H1 (cell line): ENCODE measurements at regions not wholly inside any gene's neighbourhood (a gene's known extent, or its start where the extent isn't known, plus 50 kb on each side); places are given as distances from the start of the nearest gene placed in this dataset.
"Not testable (repeated sequence)": the region's sequence is repeated elsewhere in the genome, so short reads cannot be mapped to it uniquely, and the experiment has no call there.

Experiments
- CTCF ChIA-PET: fragments of 300-600 bp; sonication (Branson Sonifier 250); formaldehyde crosslinking; loops from one replicate; lab custom pipeline; 2021; ENCODE audit not compliant: partially characterized antibody; lab: Charles Lee
- POLR2A ChIA-PET: fragments of 300-600 bp; sonication (Branson Sonifier 250); formaldehyde crosslinking; loops from one replicate; lab custom pipeline; 2021; ENCODE audit warnings: inconsistent platforms; ENCODE audit not compliant: partially characterized antibody; lab: Charles Lee
- DNase-seq, 2 experiments: peaks; one replicate each; pipeline versions ENCODE4 v3.0.0 to v3.0.0-alpha.2; 2010 to 2022; ENCODE audit warnings: low spot score in 2 of 2, low read depth in 1 of 2, mixed read lengths in 1 of 2
- FAIRE-seq: peaks from 2 replicates; lab custom pipeline; 2011; peaks lifted over from hg19 to GRCh38; lab: Jason Lieb, UNC
- H2AFZ ChIP-seq: 2 replicates; pipeline ENCODE4 v1.8.1; 2012; ENCODE audit warnings: low read length, inconsistent platforms
- H2AK5ac ChIP-seq: 2 replicates; pipeline ENCODE4 v1.6.1; 2013; ENCODE audit warnings: low read depth, low read length
- H2BK120ac ChIP-seq: replicated peaks from 2 replicates; pipeline ENCODE3; 2013; ENCODE audit warnings: low read depth, low read length, inconsistent platforms
- H2BK12ac ChIP-seq: 2 replicates; pipeline ENCODE4 v1.6.1; 2013; ENCODE audit warnings: low read depth, low read length
- H2BK15ac ChIP-seq: 2 replicates; pipeline ENCODE4 v1.6.1; 2013; ENCODE audit warnings: low read length
- H2BK20ac ChIP-seq: 2 replicates; pipeline ENCODE4 v1.6.1; 2013; ENCODE audit warnings: low read length
- H2BK5ac ChIP-seq: 2 replicates; pipeline ENCODE4 v1.6.1; 2013; ENCODE audit warnings: low read depth, low read length
- H3K14ac ChIP-seq: 2 replicates; pipeline ENCODE4 v1.6.1; 2013; ENCODE audit warnings: inconsistent platforms; ENCODE audit not compliant: insufficient read length
- H3K18ac ChIP-seq: 2 replicates; pipeline ENCODE4 v1.6.1; 2013; ENCODE audit warnings: low read length; ENCODE audit errors: extremely low read depth
- H3K23ac ChIP-seq: 2 replicates; pipeline ENCODE4 v1.6.1; 2013; ENCODE audit warnings: inconsistent platforms; ENCODE audit not compliant: insufficient read length
- H3K23me2 ChIP-seq: 2 replicates; pipeline ENCODE4 v1.6.1; 2013; ENCODE audit warnings: low read depth, low read length
- H3K27ac ChIP-seq: 2 replicates; pipeline ENCODE4 v1.6.1; 2011; ENCODE audit warnings: low read depth, low read length, inconsistent platforms
- H3K27me3 ChIP-seq, 4 experiments: replicated peaks in 1 of 4; 1 replicate in 1 of 4; 2 replicates in 3 of 4; pipeline versions ENCODE4 v1.6.1 to v1.8.1; 2011 to 2013; ENCODE audit warnings: low read length in 3 of 4, mild to moderate bottlenecking in 3 of 4, inconsistent platforms in 2 of 4, mixed read lengths in 2 of 4, moderate library complexity in 1 of 4; ENCODE audit not compliant: control insufficient read depth in 3 of 4, insufficient read depth in 3 of 4; ENCODE audit errors: extremely low read depth in 1 of 4
- H3K36me3 ChIP-seq, 4 experiments: 2 replicates each; pipeline versions ENCODE4 v1.6.1 to v1.8.1; 2011 to 2013; ENCODE audit warnings: mild to moderate bottlenecking in 4 of 4, low read length in 3 of 4, moderate library complexity in 2 of 4, control low read depth in 1 of 4, inconsistent platforms in 1 of 4; ENCODE audit not compliant: insufficient read depth in 4 of 4, control insufficient read depth in 2 of 4
- H3K4ac ChIP-seq: replicated peaks from 2 replicates; pipeline ENCODE3; 2013; ENCODE audit warnings: low read length, low read depth, mixed read lengths, inconsistent platforms; ENCODE audit not compliant: insufficient read length
- H3K4me1 ChIP-seq, 4 experiments: replicated peaks in 1 of 4; 1 replicate in 1 of 4; 2 replicates in 3 of 4; pipeline versions ENCODE4 v1.6.1 to v1.8.1; 2011 to 2013; ENCODE audit warnings: low read length in 3 of 4, inconsistent platforms in 2 of 4, mixed read lengths in 1 of 4; ENCODE audit not compliant: insufficient read depth in 4 of 4, control insufficient read depth in 3 of 4
- H3K4me2 ChIP-seq, 2 experiments: 2 replicates each; pipeline versions ENCODE4 v1.6.1 to v1.8.1; 2011 to 2013; ENCODE audit warnings: low read depth in 2 of 2, low read length in 2 of 2, control low read depth in 1 of 2, inconsistent platforms in 1 of 2, mild to moderate bottlenecking in 1 of 2; ENCODE audit not compliant: insufficient read depth in 1 of 2
- H3K4me3 ChIP-seq, 4 experiments: fragments of 200-600, 300-600 bp in 1 of 4; sonication (generic), shearing (Covaris generic), sonication (Bioruptor Twin) in 1 of 4; 2 replicates each; pipeline versions ENCODE4 v1.5.1 to v1.8.1; 2011 to 2016; ENCODE audit warnings: low read length in 4 of 4, low read depth in 3 of 4, control low read depth in 2 of 4, inconsistent platforms in 2 of 4, mild to moderate bottlenecking in 2 of 4, mixed read lengths in 1 of 4, moderate library complexity in 1 of 4; ENCODE audit not compliant: insufficient read depth in 2 of 4; ENCODE audit errors: extremely low read depth in 1 of 4
- H3K56ac ChIP-seq: replicated peaks from 2 replicates; pipeline ENCODE3; 2013; ENCODE audit warnings: low read depth, mild to moderate bottlenecking, mixed read lengths, low read length, inconsistent platforms; ENCODE audit not compliant: insufficient read length
- H3K79me1 ChIP-seq: 2 replicates; pipeline ENCODE4 v1.6.1; 2013; ENCODE audit warnings: low read depth, low read length, control low read depth
- H3K79me2 ChIP-seq, 2 experiments: 2 replicates each; pipeline versions ENCODE4 v1.6.1 to v1.8.1; 2012 to 2013; ENCODE audit warnings: low read length in 2 of 2, mild to moderate bottlenecking in 2 of 2, inconsistent platforms in 1 of 2; ENCODE audit not compliant: insufficient read depth in 2 of 2, control insufficient read depth in 1 of 2
- H3K9ac ChIP-seq, 4 experiments: replicated peaks in 1 of 4; 1 replicate in 1 of 4; 2 replicates in 3 of 4; pipeline versions ENCODE4 v1.6.1 to v1.8.1; 2011 to 2013; ENCODE audit warnings: low read depth in 3 of 4, low read length in 3 of 4, control low read depth in 2 of 4, mild to moderate bottlenecking in 2 of 4, moderate library complexity in 2 of 4, inconsistent platforms in 1 of 4; ENCODE audit errors: extremely low read depth in 1 of 4
- H3K9me3 ChIP-seq, 2 experiments: 2 replicates each; pipeline versions ENCODE4 v1.6.1 to v1.8.1; 2012 to 2013; ENCODE audit warnings: mild to moderate bottlenecking in 2 of 2, moderate library complexity in 2 of 2, control low read depth in 1 of 2, inconsistent platforms in 1 of 2, low read depth in 1 of 2, low read length in 1 of 2, mixed read lengths in 1 of 2; ENCODE audit not compliant: insufficient read depth in 2 of 2
- H4K20me1 ChIP-seq, 2 experiments: replicated peaks in 1 of 2; 2 replicates each; pipeline versions ENCODE3 to v1.8.1; 2011 to 2013; ENCODE audit warnings: inconsistent platforms in 2 of 2, low read length in 2 of 2, mild to moderate bottlenecking in 1 of 2; ENCODE audit not compliant: insufficient read depth in 2 of 2, control insufficient read depth in 1 of 2
- H4K5ac ChIP-seq: 2 replicates; pipeline ENCODE4 v1.6.1; 2013; ENCODE audit warnings: low read length, low read depth, mixed read lengths, inconsistent platforms; ENCODE audit not compliant: insufficient read length
- H4K8ac ChIP-seq: 2 replicates; pipeline ENCODE4 v1.8.0; 2013; ENCODE audit warnings: mild to moderate bottlenecking, moderate library complexity, low read length, inconsistent platforms; ENCODE audit not compliant: insufficient read depth; ENCODE audit errors: extremely low read depth
- H4K91ac ChIP-seq: replicated peaks from 2 replicates; pipeline ENCODE3; 2013; ENCODE audit warnings: low read length, mixed read lengths, inconsistent platforms; ENCODE audit not compliant: insufficient read length
- WGBS, 2 experiments: shearing (Covaris generic) in 1 of 2; methylation state at CpG; one replicate each; pipeline versions ENCODE4 v1.1.6 to v1.1.7; 2013 to 2015; ENCODE audit warnings: low lambda C conversion rate in 2 of 2, mixed read lengths in 2 of 2, inconsistent platforms in 1 of 2, low coverage in 1 of 2, missing lambda C conversion rate in 1 of 2; ENCODE audit not compliant: insufficient replicate concordance in 2 of 2, insufficient coverage in 1 of 2, insufficient read length in 1 of 2; ENCODE audit errors: extremely low coverage in 1 of 2, missing lambda C conversion rate in 1 of 2; 5-methylcytosine and 5-hydroxymethylcytosine counted together

- peaks cover 0 to 10% of the 10 kb centered on the region in 2 experiments; a peak in 2 of 4 replicates for H3K9me3 ChIP-seq
- DNase-seq, H3K79me2 ChIP-seq, H2BK5ac ChIP-seq, H3K23ac ChIP-seq, H3K4me1 ChIP-seq, H4K20me1 ChIP-seq, H3K23me2 ChIP-seq, H3K79me1 ChIP-seq, H2BK120ac ChIP-seq, H3K36me3 ChIP-seq, H3K4me2 ChIP-seq, H3K14ac ChIP-seq, H2BK20ac ChIP-seq, H4K8ac ChIP-seq, H3K4me3 ChIP-seq, H3K27ac ChIP-seq, H4K91ac ChIP-seq, H3K4ac ChIP-seq, H2AFZ ChIP-seq, H2BK12ac ChIP-seq, H2AK5ac ChIP-seq, H4K5ac ChIP-seq, H3K56ac ChIP-seq, H3K18ac ChIP-seq, H3K9ac ChIP-seq, POLR2A ChIA-PET, FAIRE-seq, H3K27me3 ChIP-seq, H2BK15ac ChIP-seq: not testable (repeated sequence)
- CTCF ChIA-PET, result interaction anchor here (0.9 kb wide), 3 partner anchors 25 to 393 kb away, joined by 3 read pairs; no protein-coding TSS in a partner anchor
- 89% methylated on average over 8 of the region's 23 CpGs; no CpG with 5 or more reads in 1 of the 2 experiments for WGBS, 2 experiments
Observed at GRCh38 chr5:56295311-56295710, 62.2 kb upstream of the ANKRD55 start.
